K562 (cell line): ENCODE measurements at regions not wholly inside any gene's neighbourhood (a gene's known extent, or its start where the extent isn't known, plus 50 kb on each side); places are given as distances from the start of the nearest gene placed in this dataset.
A peak's percentile ranks its signal among the peaks of the same experiment; 100 is the strongest.
"Not testable (repeated sequence)": the region's sequence is repeated elsewhere in the genome, so short reads cannot be mapped to it uniquely, and the experiment has no call there.

Experiments used
- ATAC-seq: fragments of 200-7000 bp; cut with Tn5 transposase; 3 replicates; pipeline ENCODE4 v1.9.1; 2020; ENCODE audit warnings: moderate library complexity
- BruUV-seq: library from RNA; stranded (reverse); fragments of 400-500 nt; replicated peaks from 2 replicates; lab custom pipeline; 2021; lab: Mats Ljungman, UMichigan
- CTCF ChIA-PET: fragments of 300-600 bp; formaldehyde crosslinking; extraction: SDS; loops from one replicate; lab custom pipeline; 2021; ENCODE audit warnings: low intra/inter-chr PET ratio; lab: Yijun Ruan, JAX
- POLR2A ChIA-PET: fragments of 300-600, 350-650 bp; sonication (Branson Sonifier 250); formaldehyde crosslinking; extraction: SDS; loops from one replicate; lab custom pipeline; 2021; ENCODE audit warnings: antibody characterized with exemption, inconsistent platforms; lab: Yijun Ruan, JAX
- DNase-seq, 4 experiments: peaks; one replicate each; pipeline versions ENCODE4 v3.0.0 to v3.0.0-alpha.2; 2011 to 2018; ENCODE audit warnings: low spot score in 3 of 4, mixed read lengths in 3 of 4; ENCODE audit errors: extremely low read depth in 1 of 4
- FAIRE-seq: peaks from 2 replicates; lab custom pipeline; 2011; peaks lifted over from hg19 to GRCh38; lab: Jason Lieb, UNC
- H2AFZ ChIP-seq: 2 replicates; pipeline ENCODE4 v1.6.0; 2011; ENCODE audit warnings: low read depth, low read length, control low read depth, inconsistent platforms
- H3K27ac ChIP-seq: fragments of 200-600 bp; 3 replicates; pipeline ENCODE4 v1.8.0; 2011; ENCODE audit warnings: low read depth, mild to moderate bottlenecking, control low read depth, inconsistent platforms, low read length, moderate library complexity, mixed read lengths; ENCODE audit errors: extremely low read depth
- H3K27me3 ChIP-seq, 2 experiments: fragments of 300-600 bp in 1 of 2; 2 replicates in 1 of 2; 3 replicates in 1 of 2; pipeline versions ENCODE4 v1.6.0 to v1.8.0; 2011; ENCODE audit warnings: inconsistent platforms in 2 of 2, low read length in 2 of 2, mild to moderate bottlenecking in 1 of 2, mixed read lengths in 1 of 2, moderate library complexity in 1 of 2; ENCODE audit not compliant: control insufficient read depth in 2 of 2, insufficient read depth in 2 of 2
- H3K36me3 ChIP-seq: fragments of 300-600 bp; 3 replicates; pipeline ENCODE4 v1.8.0; 2011; ENCODE audit warnings: mild to moderate bottlenecking, low read length, inconsistent platforms; ENCODE audit not compliant: control insufficient read depth, insufficient read depth
- H3K4me1 ChIP-seq, 2 experiments: fragments of 200-600 bp in 1 of 2; replicated peaks in 1 of 2; 2 replicates in 1 of 2; 3 replicates in 1 of 2; pipeline versions ENCODE4 v1.5.1 to v1.8.0; 2011; ENCODE audit warnings: inconsistent platforms in 2 of 2, low read length in 2 of 2, mild to moderate bottlenecking in 1 of 2, mixed read lengths in 1 of 2, moderate library complexity in 1 of 2; ENCODE audit not compliant: control insufficient read depth in 2 of 2, insufficient read depth in 2 of 2
- H3K4me2 ChIP-seq: 2 replicates; pipeline ENCODE4 v1.6.1; 2011; ENCODE audit warnings: low read length, control low read depth, inconsistent platforms, mixed read lengths; ENCODE audit not compliant: insufficient read depth
- H3K4me3 ChIP-seq: fragments of 200-600 bp; sonication (generic), shearing (Covaris generic); 2 replicates; pipeline ENCODE4 v1.5.1; 2016; ENCODE audit warnings: control low read depth, inconsistent platforms
- H3K79me2 ChIP-seq: fragments of 200-600 bp; 3 replicates; pipeline ENCODE4 v1.8.0; 2011; ENCODE audit warnings: low read length, inconsistent platforms; ENCODE audit not compliant: control insufficient read depth, insufficient read depth
- H3K9ac ChIP-seq, 2 experiments: 2 replicates each; pipeline versions ENCODE4 v1.6.0 to v1.6.1; 2011; ENCODE audit warnings: low read depth in 2 of 2, low read length in 2 of 2, control low read depth in 1 of 2, inconsistent platforms in 1 of 2, mild to moderate bottlenecking in 1 of 2, mixed read lengths in 1 of 2; ENCODE audit not compliant: insufficient read depth in 1 of 2
- H3K9me1 ChIP-seq: one replicate; pipeline ENCODE4 v1.6.0; 2011; ENCODE audit warnings: inconsistent platforms, mild to moderate bottlenecking, low read length, moderate library complexity; ENCODE audit not compliant: control insufficient read depth, insufficient read depth
- H3K9me3 ChIP-seq: replicated peaks from 2 replicates; pipeline ENCODE4 v1.5.1; 2011; ENCODE audit warnings: low read depth, low read length, inconsistent platforms; ENCODE audit not compliant: control insufficient read depth, insufficient read depth
- H4K20me1 ChIP-seq: replicated peaks from 2 replicates; pipeline ENCODE4 v1.6.1; 2011; ENCODE audit warnings: low read length, inconsistent platforms, mixed read lengths; ENCODE audit not compliant: control insufficient read depth, insufficient read depth
- MCM2 ChIP-seq: fragments of 450-650 bp; IDR thresholded peaks from 2 replicates; pipeline ENCODE4 v1.6.1; 2017; ENCODE audit warnings: low read depth, mild to moderate bottlenecking
- ZBTB11 ChIP-seq, 3 experiments: fragments of 200-800 bp in 1 of 3; fragments of 250-450 bp in 1 of 3; fragments of 450-650 bp in 1 of 3; sonication (Bioruptor Pico) in 1 of 3; sonication (Bioruptor generic) in 1 of 3; formaldehyde crosslinking in 1 of 3; IDR thresholded peaks; 2 replicates each; pipeline versions ENCODE4 v1.6.1 to v1.8.0; 2016 to 2022; ENCODE audit warnings: mild to moderate bottlenecking in 2 of 3, missing genetic modification characterization in 2 of 3, missing compliant biosample characterization in 1 of 3, moderate library complexity in 1 of 3
- ZNF512 ChIP-seq: IDR thresholded peaks from 2 replicates; pipeline ENCODE4 v1.6.1; 2016; ENCODE audit warnings: missing genetic modification characterization, missing compliant biosample characterization
- WGBS: fragments of 100-300 bp; shearing (Covaris generic); methylation state at CpG from one replicate; pipeline ENCODE4 v1.1.6; 2016; ENCODE audit warnings: low coverage, mixed read lengths; ENCODE audit not compliant: insufficient coverage; ENCODE audit errors: missing lambda C conversion rate; 5-methylcytosine and 5-hydroxymethylcytosine counted together
- in situ Hi-C: fragments of 300-500 bp; cut with MboI; formaldehyde crosslinking; loops from 4 replicates; pipeline ENCODE4 v1.15.0; 2018; ENCODE audit warnings: inconsistent platforms, mixed read lengths
- intact Hi-C: fragments of 100-400 bp; cut with micrococcal nuclease; formaldehyde crosslinking; loops from 2 replicates; pipeline ENCODE4 v1.14.2; 2022

- WGBS: 0% methylated on average over 3 of the region's 5 CpGs
- DNase-seq, H3K36me3 ChIP-seq, H3K4me1 ChIP-seq, BruUV-seq, H3K4me3 ChIP-seq, H4K20me1 ChIP-seq, H3K9me3 ChIP-seq, H3K27ac ChIP-seq, CTCF ChIA-PET, H3K9me1 ChIP-seq, H3K79me2 ChIP-seq, H3K4me2 ChIP-seq, intact Hi-C loops, H2AFZ ChIP-seq, ATAC-seq, FAIRE-seq, H3K9ac ChIP-seq, in situ Hi-C loops: not testable (repeated sequence)
- POLR2A ChIA-PET: interaction anchor here (0.6 kb wide), 1 partner anchor 302 kb away, joined by 3 read pairs; no protein-coding TSS in a partner anchor
- peaks cover 10 to 11% of the 10 kb centered on the region in 2 experiments; a peak in 3 of 5 replicates for H3K27me3 ChIP-seq
- TF ChIP-seq ZNF512: 0 out of 2 replicates have a peak, but pooled peaks have one; percentile 36
Measured at GRCh38 chr20:51927970-51928369, 125.6 kb upstream of the SALL4 start.

GRCh38 chr20:51926670-51927305 lies 124.5 kb upstream of the SALL4 start:
- POLR2A ChIA-PET: no interaction called here
- WGBS: 2% methylated on average over 14 of the region's 14 CpGs
- no peak overlapping the region for H3K4me2 ChIP-seq
- no peak overlapping the region for H3K27ac ChIP-seq
- H2AFZ ChIP-seq: no peak overlapping the region
- no peaks in the 10 kb centered on the region for H3K9me1 ChIP-seq
- CTCF ChIA-PET: no interaction called here
- H3K9me3 ChIP-seq: no peaks in the 10 kb centered on the region
- no peak overlapping the region for H3K4me3 ChIP-seq
- FAIRE-seq: no peak
- TF ChIP-seq MCM2 (no peak), ZBTB11 (CRISPR knock-in tag; IDR thresholded peaks at IDR 0.05) (0 out of 6 replicates have a peak, but pooled peaks of 1 of the 3 experiments have one; percentile 11)
- H3K27me3 ChIP-seq: peaks cover 11% of the 10 kb centered on the region in 2 experiments; a peak in 3 of 5 replicates
- no peaks in the 10 kb centered on the region for H3K79me2 ChIP-seq
- intact Hi-C loops: no loop called here
- in situ Hi-C loops: no loop called here
- no peak for DNase-seq
- BruUV-seq: no TSS peak
- no peaks in the 10 kb centered on the region for H3K4me1 ChIP-seq
- no peak overlapping the region for H3K9ac ChIP-seq
- no peak for ATAC-seq
- H4K20me1 ChIP-seq: no peaks in the 10 kb centered on the region
- H3K36me3 ChIP-seq: no peaks in the 10 kb centered on the region
